WERI-Rb-1 (cell line): ENCODE measurements at regions not wholly inside any gene's neighbourhood (a gene's known extent, or its start where the extent isn't known, plus 50 kb on each side); places are given as distances from the start of the nearest gene placed in this dataset.

Source experiments
- DNase-seq: peaks from one replicate; pipeline ENCODE4 v3.0.0-alpha.2; 2020
- H3K27ac ChIP-seq: fragments of 250-450 bp; sonication (Bioruptor Pico); 2 replicates; pipeline ENCODE4 v1.5.1; 2020; ENCODE audit warnings: mild to moderate bottlenecking, moderate library complexity
- H3K27me3 ChIP-seq: fragments of 250-450 bp; sonication (Bioruptor Pico); 2 replicates; pipeline ENCODE4 v1.5.1; 2021; ENCODE audit warnings: mild to moderate bottlenecking, low read depth, moderate library complexity; ENCODE audit not compliant: insufficient read depth, severe bottlenecking
- H3K36me3 ChIP-seq: fragments of 250-450 bp; sonication (Bioruptor Pico); 2 replicates; pipeline ENCODE4 v1.5.1; 2020; ENCODE audit warnings: mild to moderate bottlenecking, moderate library complexity
- H3K4me3 ChIP-seq: 2 replicates; pipeline ENCODE4 v1.5.1; 2011; ENCODE audit warnings: low read depth, mild to moderate bottlenecking, control low read depth, low read length
- H3K9me3 ChIP-seq: fragments of 250-450 bp; sonication (Bioruptor Pico); 2 replicates; pipeline ENCODE4 v1.5.1; 2021; ENCODE audit warnings: mild to moderate bottlenecking, moderate library complexity; ENCODE audit not compliant: severe bottlenecking
- TF ChIP-seq, protein P1 (sequence below): IDR thresholded peaks from 2 replicates; pipeline ENCODE4 v1.5.1; 2011; ENCODE audit warnings: low read depth, mild to moderate bottlenecking, control low read depth, inconsistent platforms, low read length

DNA sequence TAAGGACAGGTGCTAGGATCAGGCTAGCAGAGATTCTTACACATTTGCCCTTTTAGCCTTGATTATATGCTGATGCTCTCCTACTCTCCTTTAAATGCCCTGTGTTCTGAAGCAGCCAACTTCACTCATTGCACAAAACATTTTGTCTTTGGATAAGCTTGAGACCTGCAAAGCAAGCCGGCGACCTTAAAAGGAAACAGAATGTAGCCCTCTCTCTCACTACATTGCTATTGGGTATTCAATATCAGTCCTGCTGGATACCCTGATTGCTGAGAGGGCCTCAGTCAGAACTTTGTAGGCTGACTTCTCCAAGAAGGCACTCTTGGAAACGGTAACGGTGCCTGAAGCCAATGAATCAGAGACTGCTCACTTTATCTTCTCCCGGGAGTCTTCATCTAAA lies 528.9 kb downstream of the DTWD2 start:
- H3K4me3 ChIP-seq, result no peak overlapping the region
- DNase-seq, result no peak
- H3K27me3 ChIP-seq, result no peaks in the 10 kb centered on the region
- TF ChIP-seq, protein P1, sequence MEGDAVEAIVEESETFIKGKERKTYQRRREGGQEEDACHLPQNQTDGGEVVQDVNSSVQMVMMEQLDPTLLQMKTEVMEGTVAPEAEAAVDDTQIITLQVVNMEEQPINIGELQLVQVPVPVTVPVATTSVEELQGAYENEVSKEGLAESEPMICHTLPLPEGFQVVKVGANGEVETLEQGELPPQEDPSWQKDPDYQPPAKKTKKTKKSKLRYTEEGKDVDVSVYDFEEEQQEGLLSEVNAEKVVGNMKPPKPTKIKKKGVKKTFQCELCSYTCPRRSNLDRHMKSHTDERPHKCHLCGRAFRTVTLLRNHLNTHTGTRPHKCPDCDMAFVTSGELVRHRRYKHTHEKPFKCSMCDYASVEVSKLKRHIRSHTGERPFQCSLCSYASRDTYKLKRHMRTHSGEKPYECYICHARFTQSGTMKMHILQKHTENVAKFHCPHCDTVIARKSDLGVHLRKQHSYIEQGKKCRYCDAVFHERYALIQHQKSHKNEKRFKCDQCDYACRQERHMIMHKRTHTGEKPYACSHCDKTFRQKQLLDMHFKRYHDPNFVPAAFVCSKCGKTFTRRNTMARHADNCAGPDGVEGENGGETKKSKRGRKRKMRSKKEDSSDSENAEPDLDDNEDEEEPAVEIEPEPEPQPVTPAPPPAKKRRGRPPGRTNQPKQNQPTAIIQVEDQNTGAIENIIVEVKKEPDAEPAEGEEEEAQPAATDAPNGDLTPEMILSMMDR, result no peak
- H3K9me3 ChIP-seq, result no peaks in the 10 kb centered on the region
- no peak overlapping the region for H3K27ac ChIP-seq
- no peaks in the 10 kb centered on the region for H3K36me3 ChIP-seq

DNA sequence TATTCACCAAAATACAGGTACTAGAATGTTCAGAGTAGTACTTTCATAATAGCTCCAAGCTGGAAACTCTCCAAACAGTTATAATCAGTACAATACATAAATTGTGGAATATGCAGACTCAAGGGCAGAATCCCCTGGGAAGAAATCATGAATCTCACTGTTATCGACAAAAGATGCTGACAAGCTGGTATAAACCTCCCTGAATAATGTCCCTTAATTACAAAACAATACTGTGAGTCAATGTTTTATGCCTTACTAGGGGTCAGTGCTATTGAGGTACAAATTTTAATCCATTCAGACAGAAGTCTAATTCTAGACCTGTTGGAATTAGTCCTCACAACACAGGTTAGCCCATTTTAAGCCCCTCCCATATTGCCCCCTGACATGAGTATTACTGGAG lies 532.3 kb downstream of the DTWD2 start:
- H3K4me3 ChIP-seq, result no peak overlapping the region
- TF ChIP-seq, protein P1, result no peak
- DNase-seq, result no peak

DNA sequence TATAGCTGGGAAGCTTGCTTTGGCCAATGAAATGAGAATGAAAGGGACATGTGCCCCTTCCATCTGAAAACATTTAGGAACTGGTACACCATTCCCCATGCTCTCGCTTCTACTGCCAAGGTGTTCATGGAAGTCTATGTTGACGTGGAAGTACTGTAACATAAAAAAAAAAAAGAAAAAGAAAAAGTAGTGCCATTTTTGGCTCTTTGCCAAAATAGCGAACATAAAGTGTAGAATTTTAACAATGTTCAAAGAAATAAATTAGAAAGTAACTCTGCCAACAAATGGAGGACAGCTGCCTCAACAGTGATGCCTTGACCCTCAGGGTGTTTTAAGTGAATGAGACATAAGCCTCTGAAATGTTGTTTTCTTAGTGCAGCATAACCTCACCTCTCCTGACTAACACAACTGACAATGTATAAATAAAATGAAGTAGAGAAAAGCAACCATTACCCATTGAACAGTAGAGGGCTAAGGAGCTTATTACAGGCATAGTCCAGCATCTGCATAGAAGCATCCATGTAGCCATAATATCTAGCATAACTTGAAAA lies 536.6 kb downstream of the DTWD2 start:
- TF ChIP-seq, protein P1, result no peak
- no peak for DNase-seq
- H3K27me3 ChIP-seq, result no peaks in the 10 kb centered on the region
- no peaks in the 10 kb centered on the region for H3K36me3 ChIP-seq
- no peak overlapping the region for H3K4me3 ChIP-seq
- no peak overlapping the region for H3K27ac ChIP-seq
- H3K9me3 ChIP-seq, result no peaks in the 10 kb centered on the region

More for the DNA sequence above, 532.3 kb downstream of the DTWD2 start:
- no peak overlapping the region for H3K27ac ChIP-seq
- H3K9me3 ChIP-seq, result no peaks in the 10 kb centered on the region
- no peaks in the 10 kb centered on the region for H3K36me3 ChIP-seq
- no peaks in the 10 kb centered on the region for H3K27me3 ChIP-seq

DNA sequence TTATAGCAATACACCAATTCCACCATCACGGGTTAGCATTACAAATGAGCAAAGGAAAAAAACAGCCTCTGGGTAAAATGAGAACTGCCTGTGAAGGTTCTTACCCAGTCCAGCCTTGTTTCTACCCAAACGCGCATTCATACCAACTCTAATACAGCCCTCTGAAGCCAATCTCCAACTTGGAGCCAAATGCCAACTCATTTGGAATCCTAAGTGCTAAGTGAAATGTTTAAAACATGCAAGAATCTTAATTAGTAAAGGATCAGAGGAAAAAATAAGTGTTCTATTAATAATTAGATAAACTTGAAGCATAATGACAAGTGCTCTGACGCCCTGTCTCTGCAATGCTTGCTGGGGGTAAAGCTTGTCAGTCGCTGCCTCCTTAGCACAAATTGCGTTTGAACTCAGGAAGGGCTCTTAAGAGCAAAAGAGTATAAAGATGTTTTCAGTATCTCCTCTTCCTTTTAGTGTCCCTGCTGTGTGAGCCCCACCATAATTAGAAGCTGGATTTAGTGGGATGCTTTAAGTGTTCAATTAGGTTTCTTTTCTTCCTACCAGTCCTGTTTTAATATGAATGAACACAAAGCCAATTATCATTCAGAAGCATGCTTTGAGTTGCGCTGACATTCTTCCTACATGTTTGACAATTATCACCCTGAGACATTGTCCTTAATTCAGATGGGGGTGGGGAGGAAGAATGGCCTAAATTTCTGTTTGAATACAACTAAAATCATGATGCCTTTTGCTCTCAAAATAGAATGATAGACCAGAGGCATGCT lies 537.6 kb downstream of the DTWD2 start:
- no peak overlapping the region for H3K4me3 ChIP-seq
- H3K27me3 ChIP-seq, result no peaks in the 10 kb centered on the region
- H3K27ac ChIP-seq, result no peak overlapping the region
- no peaks in the 10 kb centered on the region for H3K9me3 ChIP-seq
- H3K36me3 ChIP-seq, result no peaks in the 10 kb centered on the region
- no peak for DNase-seq
- TF ChIP-seq, protein P1, result no peak

DNA sequence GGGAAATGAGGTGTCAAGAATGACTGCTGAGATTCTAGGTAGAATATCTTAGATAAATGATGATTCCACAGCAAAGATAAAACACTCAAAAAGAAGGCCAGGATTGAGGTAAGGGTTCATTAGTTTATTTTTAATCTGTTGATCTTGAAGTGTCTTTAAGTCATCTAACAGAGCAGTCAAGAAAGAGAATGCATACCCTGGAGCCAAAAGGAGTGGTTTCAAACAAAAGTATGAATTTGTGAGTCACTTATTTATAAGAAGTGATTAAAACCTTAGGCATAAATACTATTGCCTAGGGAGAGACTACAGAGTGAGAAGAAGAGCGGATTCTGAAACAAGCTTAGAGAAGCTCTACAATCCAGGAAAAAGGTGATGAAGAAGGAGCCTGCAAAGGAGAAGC lies 541.0 kb downstream of the DTWD2 start:
- no peak for DNase-seq
- H3K36me3 ChIP-seq, result no peaks in the 10 kb centered on the region

More for the DNA sequence above, 541.0 kb downstream of the DTWD2 start:
- Histone ChIP-seq H3K4me3 (no peak overlapping the region), H3K27ac (no peak overlapping the region), H3K27me3 (no peaks in the 10 kb centered on the region), H3K9me3 (no peaks in the 10 kb centered on the region)
- TF ChIP-seq, protein P1, result no peak
